ENCODE measurements at regions not wholly inside any gene's neighbourhood (a gene's known extent, or its start where the extent isn't known, plus 50 kb on each side); places are given as distances from the start of the nearest gene placed in this dataset.
"Not testable (repeated sequence)": the region's sequence is repeated elsewhere in the genome, so short reads cannot be mapped to it uniquely, and the experiment has no call there.

GRCh38 chr2:16357188-16357587 lies 308.4 kb downstream of the CYRIA start:
- no peak for DNase-seq

GRCh38 chr2:16351541-16351940 lies 314.1 kb downstream of the CYRIA start:
- DNase-seq, result no peak

- DNase-seq, result no peak
Measured at GRCh38 chr2:16351137-16351536, 314.5 kb downstream of the CYRIA start.

GRCh38 chr2:16350211-16350610 lies 315.4 kb downstream of the CYRIA start:
- DNase-seq, result no peak

GRCh38 chr2:16349811-16350210 lies 315.8 kb downstream of the CYRIA start:
- no peak for DNase-seq

GRCh38 chr2:16348821-16349515 lies 316.7 kb downstream of the CYRIA start:
- no peak for DNase-seq

- DNase-seq, result no peak
Measured at GRCh38 chr2:16346671-16347070, 319.0 kb downstream of the CYRIA start.

GRCh38 chr2:16345231-16345630 lies 320.4 kb downstream of the CYRIA start:
- not testable (repeated sequence) for DNase-seq

- DNase-seq, result no peak
Measured at GRCh38 chr2:16339206-16339605, 326.4 kb downstream of the CYRIA start.

GRCh38 chr2:16338026-16338425 lies 327.6 kb downstream of the CYRIA start:
- DNase-seq, result no peak

- no peak for DNase-seq
Measured at GRCh38 chr2:16336916-16337315, 328.7 kb downstream of the CYRIA start.

GRCh38 chr2:16336491-16336890 lies 329.1 kb downstream of the CYRIA start:
- DNase-seq, result no peak

- no peak for DNase-seq
Measured at GRCh38 chr2:16335947-16336346, 329.7 kb downstream of the CYRIA start.

GRCh38 chr2:16335604-16335930 lies 330.1 kb downstream of the CYRIA start:
- no peak for DNase-seq

GRCh38 chr2:16334886-16335603 lies 330.6 kb downstream of the CYRIA start:
- no peak for DNase-seq

- no peak for DNase-seq
Measured at GRCh38 chr2:16334366-16334765, 331.3 kb downstream of the CYRIA start.

- no peak for DNase-seq
Measured at GRCh38 chr2:16333681-16334080, 332.0 kb downstream of the CYRIA start.

GRCh38 chr2:16332681-16333557 lies 332.7 kb downstream of the CYRIA start:
- DNase-seq, result no peak

GRCh38 chr2:16331772-16332171 lies 333.9 kb downstream of the CYRIA start:
- no peak for DNase-seq

- no peak for DNase-seq
Measured at GRCh38 chr2:16330982-16331381, 334.7 kb downstream of the CYRIA start.

GRCh38 chr2:16330571-16330970 lies 335.1 kb downstream of the CYRIA start:
- no peak for DNase-seq

GRCh38 chr2:16330012-16330411 lies 335.6 kb downstream of the CYRIA start:
- DNase-seq, result no peak

GRCh38 chr2:16329421-16329820 lies 336.2 kb downstream of the CYRIA start:
- DNase-seq, result no peak
